ENCODE measurements at regions not wholly inside any gene's neighbourhood (a gene's known extent, or its start where the extent isn't known, plus 50 kb on each side); places are given as distances from the start of the nearest gene placed in this dataset.

- TF ChIP-seq ZSCAN21 (CRISPR knock-in tag; IDR thresholded peaks at IDR 0.05; ENCODE audit: borderline replicate concordance) = no peak
- TF ChIP-seq ZBTB4 (CRISPR knock-in tag; IDR thresholded peaks at IDR 0.05; ENCODE audit: borderline replicate concordance) = no peak
- TF ChIP-seq PLRG1 (conservative IDR thresholded peaks at IDR 0.05) = no peak
- no peak for TF ChIP-seq ZNF451 (CRISPR knock-in tag; IDR thresholded peaks at IDR 0.05)
These were observed 193.9 kb downstream of the MMUT start (continued) for GRCh38 chr6:49269190-49269589.

- H3K4me2 ChIP-seq (ENCODE audit: low read depth, low read length) = peak overlapping the region; percentile 53
- no peaks in the 10 kb centered on the region for H3K79me2 ChIP-seq (ENCODE audit: insufficient read depth, low read length)
- H3K9me3 ChIP-seq (ENCODE audit: low read length) = no peaks in the 10 kb centered on the region
- intact Hi-C loops (cut with micrococcal nuclease; ENCODE audit: unreplicated experiment) = no loop called here
- H4K20me1 ChIP-seq (ENCODE audit: insufficient read depth, low read length) = no peaks in the 10 kb centered on the region
- FAIRE-seq (no peak), ATAC-seq (peak; percentile 81), DNase-seq (ENCODE audit: low spot score) (no peak)
- peaks cover 6% of the 10 kb centered on the region; the same call in 1 of the 2 replicates for H3K4me1 ChIP-seq (ENCODE audit: insufficient read depth, low read length)
- ChIA-PET POLR2A (no interaction called here), CTCF (ENCODE audit: low intra/inter-chr PET ratio, low total read pairs) (no interaction called here)
- H3K4me3 ChIP-seq (replicated peaks in 1 of 3; ENCODE audit: insufficient read depth in 1 of 3, low read depth in 2 of 3, low read length in 3 of 3) = peak overlapping the region in 1 of 3 experiments; percentile 36; a peak in 1 of 6 replicates
- no peak overlapping the region for H3K27ac ChIP-seq (ENCODE audit: extremely low read length, insufficient read depth, low read length)
- H3K9ac ChIP-seq (ENCODE audit: insufficient read depth, low read depth, low read length) = no peak overlapping the region
- H2AFZ ChIP-seq (ENCODE audit: low read length) = no peak overlapping the region
- in situ Hi-C loops (cut with HindIII; ENCODE audit: extremely low pct_ligation_motif_present, low pct_unique_long_range_greater_than_20kb) = no loop called here
- WGBS (ENCODE audit: low lambda C conversion rate) = 2% methylated on average over 6 of the region's 8 CpGs
- no TSS peak for BruUV-seq (replicated peaks)
- peaks cover 0 to 2% of the 10 kb centered on the region in 2 experiments; a peak in 1 of 5 replicates for H3K27me3 ChIP-seq (ENCODE audit: control insufficient read depth in 1 of 2, insufficient read depth in 2 of 2, low read length in 2 of 2)
- no peaks in the 10 kb centered on the region for H3K36me3 ChIP-seq (replicated peaks in 1 of 2; ENCODE audit: control insufficient read depth in 1 of 2, insufficient read depth in 2 of 2, low read length in 2 of 2)
- TF ChIP-seq FOXJ3 (CRISPR knock-in tag; IDR thresholded peaks at IDR 0.05; ENCODE audit: borderline replicate concordance) (no peak), ZNF816 (CRISPR knock-in tag; IDR thresholded peaks at IDR 0.05; ENCODE audit: borderline replicate concordance) (no peak), NRL (CRISPR knock-in tag; IDR thresholded peaks at IDR 0.05; ENCODE audit: borderline replicate concordance) (0 out of 2 replicates have a peak, but pooled peaks have one; percentile 13), ZNF660 (CRISPR knock-in tag; IDR thresholded peaks at IDR 0.05; ENCODE audit: borderline replicate concordance, low read depth) (no peak), HDAC1 (CRISPR knock-in tag; IDR thresholded peaks at IDR 0.05) (no peak), TCF7 (IDR thresholded peaks at IDR 0.05; ENCODE audit: low read depth) (no peak), THAP9 (CRISPR knock-in tag; IDR thresholded peaks at IDR 0.05; ENCODE audit: borderline replicate concordance) (no peak), EED (CRISPR knock-in tag; IDR thresholded peaks at IDR 0.05) (peak; percentile 33; the same call in 1 of the 2 replicates)
- TF ChIP-seq, protein P1, sequence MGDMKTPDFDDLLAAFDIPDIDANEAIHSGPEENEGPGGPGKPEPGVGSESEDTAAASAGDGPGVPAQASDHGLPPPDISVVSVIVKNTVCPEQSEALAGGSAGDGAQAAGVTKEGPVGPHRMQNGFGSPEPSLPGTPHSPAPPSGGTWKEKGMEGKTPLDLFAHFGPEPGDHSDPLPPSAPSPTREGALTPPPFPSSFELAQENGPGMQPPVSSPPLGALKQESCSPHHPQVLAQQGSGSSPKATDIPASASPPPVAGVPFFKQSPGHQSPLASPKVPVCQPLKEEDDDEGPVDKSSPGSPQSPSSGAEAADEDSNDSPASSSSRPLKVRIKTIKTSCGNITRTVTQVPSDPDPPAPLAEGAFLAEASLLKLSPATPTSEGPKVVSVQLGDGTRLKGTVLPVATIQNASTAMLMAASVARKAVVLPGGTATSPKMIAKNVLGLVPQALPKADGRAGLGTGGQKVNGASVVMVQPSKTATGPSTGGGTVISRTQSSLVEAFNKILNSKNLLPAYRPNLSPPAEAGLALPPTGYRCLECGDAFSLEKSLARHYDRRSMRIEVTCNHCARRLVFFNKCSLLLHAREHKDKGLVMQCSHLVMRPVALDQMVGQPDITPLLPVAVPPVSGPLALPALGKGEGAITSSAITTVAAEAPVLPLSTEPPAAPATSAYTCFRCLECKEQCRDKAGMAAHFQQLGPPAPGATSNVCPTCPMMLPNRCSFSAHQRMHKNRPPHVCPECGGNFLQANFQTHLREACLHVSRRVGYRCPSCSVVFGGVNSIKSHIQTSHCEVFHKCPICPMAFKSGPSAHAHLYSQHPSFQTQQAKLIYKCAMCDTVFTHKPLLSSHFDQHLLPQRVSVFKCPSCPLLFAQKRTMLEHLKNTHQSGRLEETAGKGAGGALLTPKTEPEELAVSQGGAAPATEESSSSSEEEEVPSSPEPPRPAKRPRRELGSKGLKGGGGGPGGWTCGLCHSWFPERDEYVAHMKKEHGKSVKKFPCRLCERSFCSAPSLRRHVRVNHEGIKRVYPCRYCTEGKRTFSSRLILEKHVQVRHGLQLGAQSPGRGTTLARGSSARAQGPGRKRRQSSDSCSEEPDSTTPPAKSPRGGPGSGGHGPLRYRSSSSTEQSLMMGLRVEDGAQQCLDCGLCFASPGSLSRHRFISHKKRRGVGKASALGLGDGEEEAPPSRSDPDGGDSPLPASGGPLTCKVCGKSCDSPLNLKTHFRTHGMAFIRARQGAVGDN (CRISPR knock-in tag; IDR thresholded peaks at IDR 0.05) = peak; percentile 30; the same call in 1 of the 2 replicates
These were observed 198.1 kb downstream of the MMUT start for GRCh38 chr6:49264909-49265308.
